OCI-LY1 (cell line): ENCODE measurements at regions not wholly inside any gene's neighbourhood (a gene's known extent, or its start where the extent isn't known, plus 50 kb on each side); places are given as distances from the start of the nearest gene placed in this dataset.

Source experiments
- H2AFZ ChIP-seq: fragments of 200-600 bp; sonication (generic), shearing (Covaris generic); 2 replicates; pipeline ENCODE4 v1.6.0; 2014; ENCODE audit warnings: antibody characterized with exemption, mild to moderate bottlenecking, low read length
- H3F3A ChIP-seq: fragments of 200-600 bp; sonication (generic), shearing (Covaris generic); 2 replicates; pipeline ENCODE4 v1.6.0; 2014; ENCODE audit warnings: mild to moderate bottlenecking, antibody characterized with exemption, low read length, moderate library complexity; ENCODE audit not compliant: insufficient read depth
- H3K27ac ChIP-seq: fragments of 200-600 bp; sonication (generic); 2 replicates; pipeline ENCODE4 v1.5.1; 2014; ENCODE audit warnings: low read length, mixed run types, mild to moderate bottlenecking, low read depth; ENCODE audit not compliant: poor library complexity, severe bottlenecking
- H3K27me3 ChIP-seq: fragments of 200-600 bp; sonication (generic); 2 replicates; pipeline ENCODE4 v1.6.0; 2014; ENCODE audit warnings: antibody characterized with exemption, mild to moderate bottlenecking, low read length, moderate library complexity; ENCODE audit not compliant: insufficient read depth
- H3K36me3 ChIP-seq: fragments of 200-600 bp; sonication (generic); 2 replicates; pipeline ENCODE4 v1.6.1; 2014; ENCODE audit warnings: mild to moderate bottlenecking, antibody characterized with exemption, low read length, moderate library complexity, mixed read lengths; ENCODE audit not compliant: insufficient read depth
- H3K4me1 ChIP-seq: fragments of 200-600 bp; sonication (generic); 2 replicates; pipeline ENCODE4 v1.5.1; 2014; ENCODE audit warnings: mild to moderate bottlenecking, low read length, moderate library complexity; ENCODE audit not compliant: insufficient read depth, severe bottlenecking
- H3K4me2 ChIP-seq: fragments of 200-600 bp; sonication (generic), shearing (Covaris generic); 2 replicates; pipeline ENCODE4 v1.6.1; 2014; ENCODE audit warnings: low read length
- H3K4me3 ChIP-seq: fragments of 200-600 bp; sonication (generic); 2 replicates; pipeline ENCODE4 v1.5.1; 2014; ENCODE audit warnings: low read length, low read depth, mild to moderate bottlenecking, mixed read lengths; ENCODE audit not compliant: poor library complexity, severe bottlenecking
- H3K79me2 ChIP-seq: fragments of 200-600 bp; shearing (Covaris generic); 2 replicates; pipeline ENCODE4 v1.6.1; 2016; ENCODE audit warnings: mixed run types, low read length, mixed read lengths; ENCODE audit not compliant: insufficient read depth
- H3K9ac ChIP-seq: fragments of 200-600 bp; sonication (generic), shearing (Covaris generic); 2 replicates; pipeline ENCODE4 v1.6.1; 2014; ENCODE audit warnings: mild to moderate bottlenecking, low read length, mixed read lengths
- H3K9me2 ChIP-seq: fragments of 200-600 bp; sonication (generic), shearing (Covaris generic); 2 replicates; pipeline ENCODE4 v1.6.1; 2014; ENCODE audit warnings: low read depth, mild to moderate bottlenecking, low read length, mixed read lengths
- H3K9me3 ChIP-seq: fragments of 200-600 bp; shearing (Covaris generic); 2 replicates; pipeline ENCODE4 v1.6.1; 2014; ENCODE audit warnings: low read length, mixed read lengths
- H4K20me1 ChIP-seq: fragments of 200-600 bp; sonication (generic), shearing (Covaris generic); 2 replicates; pipeline ENCODE4 v1.6.0; 2016; ENCODE audit warnings: mild to moderate bottlenecking, low read length; ENCODE audit not compliant: insufficient read depth
- CTCF ChIP-seq: fragments of 200-600 bp; sonication (generic), shearing (Covaris generic); IDR thresholded peaks from 2 replicates; pipeline ENCODE4 v1.5.1; 2017; ENCODE audit warnings: mild to moderate bottlenecking, antibody characterized with exemption, low read length, moderate library complexity, mixed read lengths
- EZH2 ChIP-seq: fragments of 200-600 bp; sonication (generic), shearing (Covaris generic); IDR thresholded peaks from 2 replicates; pipeline ENCODE4 v1.8.0; 2017; ENCODE audit warnings: borderline replicate concordance, mixed run types, mild to moderate bottlenecking, antibody characterized with exemption, low read length, moderate library complexity, mixed read lengths

- no peak overlapping the region for H3K27ac ChIP-seq
- no peaks in the 10 kb centered on the region for H3K27me3 ChIP-seq
- no peak overlapping the region for H3K4me2 ChIP-seq
- no peak overlapping the region for H3K9ac ChIP-seq
- no peaks in the 10 kb centered on the region for H3K79me2 ChIP-seq
- no peaks in the 10 kb centered on the region for H3K9me2 ChIP-seq
- TF ChIP-seq EZH2 (no peak), CTCF (no peak)
- no peaks in the 10 kb centered on the region for H3K9me3 ChIP-seq
- H4K20me1 ChIP-seq, result no peaks in the 10 kb centered on the region
- no peaks in the 10 kb centered on the region for H3K36me3 ChIP-seq
- no peaks in the 10 kb centered on the region for H3F3A ChIP-seq
- no peaks in the 10 kb centered on the region for H3K4me1 ChIP-seq
- H2AFZ ChIP-seq, result no peak overlapping the region
- no peak overlapping the region for H3K4me3 ChIP-seq
Measured at GRCh38 chr3:26273196-26273595, 349.4 kb upstream of the LRRC3B start.

GRCh38 chr3:26279091-26279490 is 343.5 kb upstream of the LRRC3B start:
- Histone ChIP-seq H2AFZ (no peak overlapping the region), H3K9ac (no peak overlapping the region), H3K9me3 (no peaks in the 10 kb centered on the region), H3K36me3 (no peaks in the 10 kb centered on the region), H3K4me2 (no peak overlapping the region), H3K4me3 (no peak overlapping the region), H4K20me1 (no peaks in the 10 kb centered on the region), H3K4me1 (no peaks in the 10 kb centered on the region), H3K27me3 (no peaks in the 10 kb centered on the region), H3K27ac (no peak overlapping the region), H3K9me2 (no peaks in the 10 kb centered on the region), H3K79me2 (no peaks in the 10 kb centered on the region), H3F3A (no peaks in the 10 kb centered on the region)
- TF ChIP-seq EZH2 (no peak), CTCF (no peak)

GRCh38 chr3:26280517-26280916 is 342.1 kb upstream of the LRRC3B start:
- H4K20me1 ChIP-seq, result no peaks in the 10 kb centered on the region
- no peak overlapping the region for H3K27ac ChIP-seq
- H3K4me1 ChIP-seq, result no peaks in the 10 kb centered on the region
- no peaks in the 10 kb centered on the region for H3K36me3 ChIP-seq
- no peaks in the 10 kb centered on the region for H3F3A ChIP-seq
- TF ChIP-seq CTCF (no peak), EZH2 (no peak)
- H3K4me2 ChIP-seq, result no peak overlapping the region
- no peaks in the 10 kb centered on the region for H3K9me3 ChIP-seq
- H3K9ac ChIP-seq, result no peak overlapping the region
- no peak overlapping the region for H2AFZ ChIP-seq
- H3K27me3 ChIP-seq, result no peaks in the 10 kb centered on the region
- no peak overlapping the region for H3K4me3 ChIP-seq
- no peaks in the 10 kb centered on the region for H3K9me2 ChIP-seq
- no peaks in the 10 kb centered on the region for H3K79me2 ChIP-seq
